ENCODE measurements at regions not wholly inside any gene's neighbourhood (a gene's known extent, or its start where the extent isn't known, plus 50 kb on each side); places are given as distances from the start of the nearest gene placed in this dataset.

GRCh38 chr5:15037247-15037908 lies 165.8 kb upstream of the ANKH start:
- H3K27ac Mint-ChIP-seq = no peak overlapping the region
- H3K9me3 Mint-ChIP-seq = peaks cover 21% of the 10 kb centered on the region
- peaks cover 6% of the 10 kb centered on the region for H3K4me1 Mint-ChIP-seq
- no peak overlapping the region for H3K4me3 Mint-ChIP-seq
- no peak for TF ChIP-seq CTCF (IDR thresholded peaks at IDR 0.05; ENCODE audit: unreplicated experiment in 3 of 3)
- H3K27me3 Mint-ChIP-seq (ENCODE audit: low read depth) = peaks cover 8% of the 10 kb centered on the region
- no peaks in the 10 kb centered on the region for H3K36me3 Mint-ChIP-seq (ENCODE audit: low read depth)

GRCh38 chr5:15034379-15034778 lies 162.8 kb upstream of the ANKH start:
- Mint-ChIP-seq H3K27ac (no peak overlapping the region), H3K36me3 (ENCODE audit: low read depth) (no peaks in the 10 kb centered on the region), H3K27me3 (ENCODE audit: low read depth) (peaks cover 8% of the 10 kb centered on the region), H3K9me3 (peaks cover 12% of the 10 kb centered on the region), H3K4me1 (peaks cover 6% of the 10 kb centered on the region), H3K4me3 (no peak overlapping the region)
- no peak for TF ChIP-seq CTCF (IDR thresholded peaks at IDR 0.05; ENCODE audit: unreplicated experiment in 3 of 3)

GRCh38 chr5:15031180-15031579 lies 159.6 kb upstream of the ANKH start:
- no peaks in the 10 kb centered on the region for H3K9me3 Mint-ChIP-seq
- TF ChIP-seq CTCF (IDR thresholded peaks at IDR 0.05; ENCODE audit: unreplicated experiment in 3 of 3) = no peak
- H3K4me3 Mint-ChIP-seq = no peak overlapping the region

GRCh38 chr5:15027764-15028163 lies 156.2 kb upstream of the ANKH start:
- Mint-ChIP-seq H3K27ac (no peak overlapping the region), H3K4me1 (peaks cover 14% of the 10 kb centered on the region), H3K27me3 (ENCODE audit: low read depth) (no peaks in the 10 kb centered on the region), H3K4me3 (no peak overlapping the region), H3K9me3 (peaks cover 3% of the 10 kb centered on the region), H3K36me3 (ENCODE audit: low read depth) (no peaks in the 10 kb centered on the region)
- no peak for TF ChIP-seq CTCF (IDR thresholded peaks at IDR 0.05; ENCODE audit: unreplicated experiment in 3 of 3)

More at GRCh38 chr5:15031180-15031579, 159.6 kb upstream of the ANKH start:
- H3K27me3 Mint-ChIP-seq (ENCODE audit: low read depth) = peaks cover 8% of the 10 kb centered on the region
- peaks cover 16% of the 10 kb centered on the region for H3K4me1 Mint-ChIP-seq
- no peaks in the 10 kb centered on the region for H3K36me3 Mint-ChIP-seq (ENCODE audit: low read depth)
- no peak overlapping the region for H3K27ac Mint-ChIP-seq

- H3K9me3 Mint-ChIP-seq = peaks cover 5% of the 10 kb centered on the region
- no peaks in the 10 kb centered on the region for H3K27me3 Mint-ChIP-seq (ENCODE audit: low read depth)
- no peaks in the 10 kb centered on the region for H3K36me3 Mint-ChIP-seq (ENCODE audit: low read depth)
- no peak for TF ChIP-seq CTCF (IDR thresholded peaks at IDR 0.05; ENCODE audit: unreplicated experiment in 3 of 3)
- no peak overlapping the region for H3K27ac Mint-ChIP-seq
- peaks cover 14% of the 10 kb centered on the region for H3K4me1 Mint-ChIP-seq
- H3K4me3 Mint-ChIP-seq = no peak overlapping the region
Measured at GRCh38 chr5:15026944-15027343, 155.4 kb upstream of the ANKH start.

Measured in nephron (organoid).